NCI-H146 treated with DMSO at 0.1 percent for 48 hours (cell line): ENCODE measurements at regions not wholly inside any gene's neighbourhood (a gene's known extent, or its start where the extent isn't known, plus 50 kb on each side); places are given as distances from the start of the nearest gene placed in this dataset.

ENCODE experiments used
- DNase-seq: peaks from one replicate; lab custom pipeline; 2025; ENCODE audit not compliant: unreplicated experiment; lab: John Stamatoyannopoulos, UW

DNA sequence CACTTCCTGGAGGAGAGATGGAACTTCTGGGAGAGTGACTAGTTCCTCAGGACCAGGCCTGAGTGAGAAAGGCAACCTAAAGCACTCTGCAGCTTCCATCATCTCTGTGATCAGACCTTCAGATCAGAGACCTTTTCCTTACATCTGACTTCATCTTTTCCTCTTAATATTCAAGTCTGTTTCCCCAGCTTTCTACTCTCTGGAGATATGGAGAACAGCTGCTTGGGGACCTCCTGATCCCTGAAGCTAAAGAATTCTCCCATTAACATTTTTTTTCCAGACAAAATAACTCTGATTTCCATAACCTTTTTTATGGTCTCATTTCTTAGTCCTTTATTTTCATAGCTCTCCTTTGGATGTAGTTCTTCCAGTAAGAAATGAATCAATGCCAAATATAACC lies 133.4 kb upstream of the FNDC3A start:
- DNase-seq: no peak

DNA sequence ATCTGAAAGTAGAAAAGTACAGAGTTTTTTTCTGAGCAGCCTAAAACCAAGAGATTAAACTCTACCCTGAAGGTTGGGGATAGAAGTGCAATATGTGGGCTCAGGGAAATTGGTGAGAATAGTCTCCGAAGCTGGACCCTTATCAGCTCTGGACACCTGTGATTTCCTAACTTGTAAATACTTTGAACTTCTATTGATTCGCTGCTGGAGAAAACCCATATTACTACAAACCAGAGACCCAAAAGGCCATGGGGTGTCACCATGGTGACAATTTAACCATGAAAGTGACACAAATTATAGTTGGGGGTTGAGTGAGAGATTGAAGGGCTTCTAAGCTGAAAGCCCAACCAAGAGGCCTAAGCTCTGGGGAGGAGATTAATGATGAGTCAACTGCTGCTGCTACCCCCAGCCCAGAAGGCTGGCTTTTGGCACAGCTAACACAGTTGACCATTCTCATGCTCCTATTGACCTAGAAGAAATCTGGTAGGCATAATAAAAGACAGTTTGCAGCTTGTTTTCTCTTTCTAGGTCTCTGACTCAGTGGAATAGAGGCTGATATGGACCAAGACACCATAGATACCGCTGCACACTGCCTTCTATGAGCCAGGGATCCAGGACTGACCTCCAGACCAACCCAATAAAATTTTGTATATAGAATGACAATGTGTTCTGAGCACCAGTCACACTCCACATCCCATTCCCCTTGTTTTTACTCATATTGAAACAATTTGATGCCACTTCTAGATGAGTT lies 131.9 kb upstream of the FNDC3A start:
- DNase-seq: no peak

DNA sequence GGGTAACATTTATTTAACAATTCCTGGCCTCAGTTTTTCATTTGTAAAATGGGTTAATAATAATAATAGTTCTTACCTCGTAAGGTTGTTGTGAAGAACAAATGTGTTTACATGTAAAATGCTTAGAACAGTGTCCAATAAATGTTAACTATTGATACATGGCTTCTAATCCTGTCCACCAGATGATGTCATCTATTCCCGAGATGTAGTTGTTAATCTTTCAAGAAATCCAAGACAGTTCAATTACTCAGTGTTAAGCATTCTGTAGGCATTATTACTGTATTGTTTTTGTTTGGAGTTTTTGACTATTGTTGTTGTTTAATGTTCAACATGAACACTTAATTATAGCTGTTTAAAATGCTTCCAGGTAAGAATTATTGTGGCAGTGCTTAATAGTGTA lies 131.0 kb upstream of the FNDC3A start:
- no peak for DNase-seq

DNA sequence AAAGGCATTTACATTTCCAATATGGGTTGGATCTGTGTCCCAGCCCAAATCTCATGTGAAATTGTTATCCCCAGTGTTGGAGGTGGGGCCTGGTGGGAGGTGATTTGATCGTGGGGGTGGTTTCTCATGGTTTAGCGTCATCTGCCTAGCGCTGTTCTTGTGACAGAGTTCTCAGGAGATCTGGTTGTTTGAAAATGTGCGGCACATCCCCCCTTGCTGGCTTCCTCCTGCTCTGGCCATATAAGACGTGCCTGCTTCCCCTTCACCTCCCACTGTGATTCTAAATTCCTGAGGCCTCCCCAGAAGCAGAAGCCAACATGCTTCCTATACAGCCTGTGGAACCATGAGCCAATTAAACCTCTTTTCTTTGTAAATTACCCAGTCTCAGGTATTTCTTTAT lies 126.2 kb upstream of the FNDC3A start:
- no peak for DNase-seq

DNA sequence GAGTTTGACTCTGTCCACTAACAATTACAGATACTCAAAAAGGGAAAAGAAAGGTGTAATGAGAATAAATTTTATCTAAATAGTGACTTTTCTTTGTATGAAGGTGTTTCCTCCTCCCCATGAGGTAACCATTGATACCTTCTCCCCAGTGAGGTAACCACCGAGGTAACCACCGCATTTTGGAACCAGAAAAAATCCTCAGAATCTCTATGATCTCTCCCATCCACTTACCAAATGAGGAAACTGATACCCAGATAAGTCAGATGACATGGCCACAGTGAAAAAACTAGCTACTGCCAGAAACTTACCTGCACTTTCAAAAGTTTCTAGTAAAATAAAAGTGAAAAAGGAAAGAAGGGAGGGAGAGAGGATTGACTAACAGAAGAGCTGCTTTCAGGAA lies 124.0 kb upstream of the FNDC3A start:
- DNase-seq: no peak

DNA sequence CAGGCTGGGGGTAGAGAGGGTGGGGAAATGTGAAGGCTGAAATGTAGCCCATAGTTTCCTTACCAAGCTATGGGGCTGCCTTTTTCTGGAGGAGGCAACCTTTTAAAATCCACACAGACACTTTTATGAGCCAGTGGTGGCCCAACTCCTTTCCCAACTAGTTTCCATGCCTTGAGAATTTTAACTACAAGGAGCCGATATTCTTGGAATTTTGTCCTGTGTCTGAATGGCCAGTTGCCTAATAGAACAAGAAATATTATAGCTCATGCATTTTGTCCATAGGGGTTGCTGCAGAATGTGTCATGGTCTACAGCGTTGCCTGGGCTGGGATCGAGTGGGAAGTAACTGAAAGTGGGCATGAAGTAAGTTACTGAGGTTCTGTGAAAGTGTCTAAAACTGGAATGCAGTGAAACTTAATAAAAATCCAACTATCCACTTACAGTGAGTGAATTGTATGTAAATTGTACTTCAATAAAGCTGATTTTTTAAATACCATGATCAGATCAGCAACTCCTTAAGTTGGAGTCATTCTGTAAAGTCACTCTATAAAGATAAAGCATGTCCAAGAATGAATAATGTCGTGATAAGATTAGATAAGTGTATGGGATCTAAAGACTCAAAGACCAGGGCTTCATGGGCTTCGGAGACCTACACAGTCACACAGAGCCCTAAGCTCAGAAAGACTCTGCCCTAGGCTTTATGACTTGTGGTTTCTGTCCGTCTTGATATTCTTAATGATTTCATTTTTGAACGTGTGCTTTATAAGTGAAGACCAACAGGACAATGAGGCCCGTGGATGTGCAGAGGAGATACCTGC lies 122.6 kb upstream of the FNDC3A start:
- DNase-seq: no peak

- no peak for DNase-seq
Measured at GRCh38 chr13:48853728-48854102, 122.0 kb upstream of the FNDC3A start.

- no peak for DNase-seq
Measured at GRCh38 chr13:48857576-48857975, 118.1 kb upstream of the FNDC3A start.

GRCh38 chr13:48858122-48858902 lies 117.4 kb upstream of the FNDC3A start:
- DNase-seq: no peak

GRCh38 chr13:48859272-48860105 lies 116.2 kb upstream of the FNDC3A start:
- DNase-seq: no peak

- DNase-seq: no peak
Measured at GRCh38 chr13:48860364-48860763, 115.3 kb upstream of the FNDC3A start.

- DNase-seq: no peak
Measured at GRCh38 chr13:48862572-48862971, 113.1 kb upstream of the FNDC3A start.

GRCh38 chr13:48864100-48864499 lies 111.6 kb upstream of the FNDC3A start:
- DNase-seq: no peak

DNA sequence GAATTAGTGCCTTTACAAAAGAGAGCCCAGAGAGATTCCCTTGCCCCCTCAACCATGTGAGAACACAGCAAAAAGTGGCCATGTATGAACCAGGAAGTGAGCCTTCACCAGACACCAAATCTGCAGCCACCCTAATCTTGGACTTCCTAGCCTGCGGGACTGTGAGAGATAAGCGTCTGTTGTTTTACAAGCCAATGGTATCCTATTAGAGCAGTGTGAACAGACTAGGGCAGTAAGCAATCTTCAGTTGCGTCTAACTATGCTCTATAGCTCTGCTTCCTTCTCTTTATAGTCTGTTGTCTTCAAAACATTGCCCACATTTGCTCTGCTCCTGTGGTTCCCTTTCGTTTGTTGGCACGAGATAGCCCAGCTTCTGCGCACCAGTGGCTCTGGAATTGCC lies 109.5 kb upstream of the FNDC3A start:
- DNase-seq: no peak

- no peak for DNase-seq
Measured at GRCh38 chr13:48873081-48873480, 102.6 kb upstream of the FNDC3A start.

- DNase-seq: no peak
Measured at GRCh38 chr13:48873587-48873986, 102.1 kb upstream of the FNDC3A start.

- DNase-seq: no peak
Measured at GRCh38 chr13:48874165-48874564, 101.5 kb upstream of the FNDC3A start.

DNA sequence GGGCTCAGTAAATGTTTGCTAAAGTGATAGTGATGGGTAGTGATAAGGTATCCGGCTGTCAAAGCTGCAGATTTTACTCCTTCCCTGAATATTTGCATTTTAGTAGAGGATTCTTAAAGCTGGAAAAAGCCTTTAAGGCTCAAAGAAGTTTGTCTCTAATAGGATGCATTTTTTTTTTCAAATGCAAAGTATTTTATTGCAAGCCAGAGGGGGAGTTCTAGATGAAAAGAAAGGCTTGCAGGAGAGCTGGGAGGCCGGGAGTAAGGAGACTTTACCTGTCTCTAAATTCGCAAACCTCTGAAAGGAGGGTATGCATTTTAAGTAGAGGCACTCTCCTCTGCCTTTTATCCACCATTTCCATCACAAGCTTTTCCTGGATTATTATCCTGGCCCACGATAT lies 100.7 kb upstream of the FNDC3A start:
- DNase-seq: no peak

GRCh38 chr13:48876289-48876688 lies 99.4 kb upstream of the FNDC3A start:
- DNase-seq: no peak

GRCh38 chr13:48879432-48879831 lies 96.3 kb upstream of the FNDC3A start:
- DNase-seq: no peak

DNA sequence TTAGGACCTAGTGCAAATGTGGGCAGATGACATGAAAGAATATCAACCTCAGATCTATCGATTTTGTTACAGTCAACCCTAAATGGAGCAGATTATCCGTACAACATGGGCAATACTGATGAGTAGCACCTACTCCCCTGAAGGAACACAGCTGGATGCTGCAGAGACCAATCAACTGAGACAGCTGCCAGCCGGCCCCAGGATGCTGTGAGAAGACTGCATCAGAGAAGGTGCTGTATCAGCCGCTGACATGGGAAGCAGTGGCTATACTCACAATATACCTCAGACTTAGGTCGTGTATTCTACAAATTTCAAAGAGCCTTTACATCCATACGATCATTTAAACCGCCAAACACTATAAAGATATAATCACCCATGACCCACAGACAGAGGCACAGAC lies 95.9 kb upstream of the FNDC3A start:
- no peak for DNase-seq
